ENCODE measurements at regions not wholly inside any gene's neighbourhood (a gene's known extent, or its start where the extent isn't known, plus 50 kb on each side); places are given as distances from the start of the nearest gene placed in this dataset.

- Histone ChIP-seq H3K4me3 (replicated peaks in 1 of 3; ENCODE audit: low read depth in 2 of 3, low read length in 3 of 3) (no peak overlapping the region), H2AFZ (ENCODE audit: insufficient read depth, low read depth, low read length, poor library complexity, severe bottlenecking) (no peak overlapping the region), H3K9me3 (replicated peaks in 1 of 2; ENCODE audit: control insufficient read depth in 1 of 2, insufficient read depth in 1 of 2, low read length in 2 of 2) (no peaks in the 10 kb centered on the region), H3K4me1 (ENCODE audit: control insufficient read depth in 1 of 2, insufficient read depth in 2 of 2, low read length in 2 of 2) (no peaks in the 10 kb centered on the region), H3K9ac (ENCODE audit: insufficient read depth, low read length, poor library complexity, severe bottlenecking) (no peak overlapping the region), H4K20me1 (ENCODE audit: insufficient read depth, low read length) (no peaks in the 10 kb centered on the region), H3K27me3 (ENCODE audit: control insufficient read depth in 2 of 2, insufficient read depth in 2 of 2, low read length in 2 of 2) (no peaks in the 10 kb centered on the region), H3K79me2 (ENCODE audit: insufficient read depth, low read length) (no peaks in the 10 kb centered on the region), H3K27ac (ENCODE audit: low read depth in 1 of 2, low read length in 2 of 2) (no peak overlapping the region), H3K4me2 (replicated peaks; ENCODE audit: extremely low read depth, low read length, poor library complexity, severe bottlenecking) (no peak overlapping the region), H3K36me3 (replicated peaks in 1 of 2; ENCODE audit: control insufficient read depth in 1 of 2, insufficient read depth in 2 of 2, low read length in 2 of 2) (no peaks in the 10 kb centered on the region)
- Mint-ChIP-seq H3K27ac (no peak overlapping the region), H3K27me3 (ENCODE audit: low read depth in 3 of 3) (peaks cover 0 to 7% (median 1%) of the 10 kb centered on the region in 3 donors), H3K4me1 (no peaks in the 10 kb centered on the region), H3K9me3 (peaks cover 0 to 2% (median 0%) of the 10 kb centered on the region in 7 donors), H3K4me3 (no peak overlapping the region), H3K36me3 (no peaks in the 10 kb centered on the region)
- intact Hi-C loops (cut with micrococcal nuclease): no loop called here
- WGBS (ENCODE audit: insufficient coverage): 87% methylated on average over 2 of the region's 6 CpGs
- no peak for TF ChIP-seq CTCF (IDR thresholded peaks at IDR 0.05)
- no peak for DNase-seq
These were observed 143.0 kb upstream of the BMPER start for GRCh38 chr7:33762151-33762910.

- no peaks in the 10 kb centered on the region for H3K4me1 ChIP-seq (ENCODE audit: control insufficient read depth in 1 of 2, insufficient read depth in 2 of 2, low read length in 2 of 2)
- H3K9me3 Mint-ChIP-seq: peaks cover 0 to 2% (median 0%) of the 10 kb centered on the region in 7 donors
- no peak overlapping the region for H3K4me3 ChIP-seq (replicated peaks in 1 of 3; ENCODE audit: low read depth in 2 of 3, low read length in 3 of 3)
- DNase-seq: no peak
- no CpG with 5 or more reads among the region's 3 CpGs for WGBS (ENCODE audit: insufficient coverage)
- H3K27ac Mint-ChIP-seq: no peak overlapping the region
- H3K9me3 ChIP-seq (replicated peaks in 1 of 2; ENCODE audit: control insufficient read depth in 1 of 2, insufficient read depth in 1 of 2, low read length in 2 of 2): no peaks in the 10 kb centered on the region
- no peaks in the 10 kb centered on the region for H3K4me1 Mint-ChIP-seq
- intact Hi-C loops (cut with micrococcal nuclease): no loop called here
- H3K27ac ChIP-seq (ENCODE audit: low read depth in 1 of 2, low read length in 2 of 2): no peak overlapping the region
- no peak overlapping the region for H3K4me3 Mint-ChIP-seq
- H3K79me2 ChIP-seq (ENCODE audit: insufficient read depth, low read length): no peaks in the 10 kb centered on the region
- H3K36me3 Mint-ChIP-seq: no peaks in the 10 kb centered on the region
- H3K4me2 ChIP-seq (replicated peaks; ENCODE audit: extremely low read depth, low read length, poor library complexity, severe bottlenecking): no peak overlapping the region
- no peak for TF ChIP-seq CTCF (IDR thresholded peaks at IDR 0.05)
- H3K27me3 Mint-ChIP-seq (ENCODE audit: low read depth in 3 of 3): peaks cover 1 to 7% (median 3%) of the 10 kb centered on the region in 3 donors
- no peak overlapping the region for H3K9ac ChIP-seq (ENCODE audit: insufficient read depth, low read length, poor library complexity, severe bottlenecking)
- no peak overlapping the region for H2AFZ ChIP-seq (ENCODE audit: insufficient read depth, low read depth, low read length, poor library complexity, severe bottlenecking)
- H3K36me3 ChIP-seq (replicated peaks in 1 of 2; ENCODE audit: control insufficient read depth in 1 of 2, insufficient read depth in 2 of 2, low read length in 2 of 2): no peaks in the 10 kb centered on the region
- no peaks in the 10 kb centered on the region for H4K20me1 ChIP-seq (ENCODE audit: insufficient read depth, low read length)
- H3K27me3 ChIP-seq (ENCODE audit: control insufficient read depth in 2 of 2, insufficient read depth in 2 of 2, low read length in 2 of 2): no peaks in the 10 kb centered on the region
These were observed 142.4 kb upstream of the BMPER start for GRCh38 chr7:33762911-33763306.
